Mammary epithelial cell (primary cell): ENCODE measurements at regions not wholly inside any gene's neighbourhood (a gene's known extent, or its start where the extent isn't known, plus 50 kb on each side); places are given as distances from the start of the nearest gene placed in this dataset.
"Not testable (repeated sequence)": the region's sequence is repeated elsewhere in the genome, so short reads cannot be mapped to it uniquely, and the experiment has no call there.

Source experiments
- EZH2 ChIP-seq: IDR thresholded peaks from 2 replicates; pipeline ENCODE4 v1.6.1; 2012; ENCODE audit warnings: low read length, inconsistent platforms, borderline replicate concordance
- TF ChIP-seq, protein P1 (sequence below), 2 donors: IDR thresholded peaks in 1 of 2; conservative IDR thresholded peaks in 1 of 2; 2 replicates each; pipeline ENCODE4 v1.5.1; 2011 to 2012; ENCODE audit warnings: inconsistent platforms in 2 of 2, low read length in 2 of 2, mild to moderate bottlenecking in 2 of 2, control low read depth in 1 of 2, low read depth in 1 of 2; ENCODE audit not compliant: insufficient read depth in 1 of 2; ENCODE audit errors: extremely low read depth in 1 of 2

DNA sequence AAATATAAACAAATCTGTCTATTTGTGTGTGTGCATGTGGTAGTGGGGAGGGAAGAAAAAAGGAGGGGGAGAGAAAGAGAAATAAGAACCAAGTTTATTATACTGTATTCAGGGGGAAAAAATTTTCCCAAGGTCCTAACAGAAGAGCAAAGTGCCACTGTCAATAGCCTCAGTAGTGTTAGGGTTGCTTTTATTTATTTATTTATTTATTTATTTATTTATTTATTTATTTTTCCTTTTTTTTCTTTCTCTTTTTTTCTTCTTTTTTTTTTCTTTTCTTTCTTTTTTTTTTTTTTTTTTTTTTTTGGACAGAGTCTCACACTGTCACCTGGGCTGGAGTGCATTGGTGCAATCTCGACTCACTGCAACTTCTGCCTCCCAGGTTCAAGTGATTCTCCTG, 352.7 kb downstream of the OR4F29 start:
- TF ChIP-seq, protein P1, sequence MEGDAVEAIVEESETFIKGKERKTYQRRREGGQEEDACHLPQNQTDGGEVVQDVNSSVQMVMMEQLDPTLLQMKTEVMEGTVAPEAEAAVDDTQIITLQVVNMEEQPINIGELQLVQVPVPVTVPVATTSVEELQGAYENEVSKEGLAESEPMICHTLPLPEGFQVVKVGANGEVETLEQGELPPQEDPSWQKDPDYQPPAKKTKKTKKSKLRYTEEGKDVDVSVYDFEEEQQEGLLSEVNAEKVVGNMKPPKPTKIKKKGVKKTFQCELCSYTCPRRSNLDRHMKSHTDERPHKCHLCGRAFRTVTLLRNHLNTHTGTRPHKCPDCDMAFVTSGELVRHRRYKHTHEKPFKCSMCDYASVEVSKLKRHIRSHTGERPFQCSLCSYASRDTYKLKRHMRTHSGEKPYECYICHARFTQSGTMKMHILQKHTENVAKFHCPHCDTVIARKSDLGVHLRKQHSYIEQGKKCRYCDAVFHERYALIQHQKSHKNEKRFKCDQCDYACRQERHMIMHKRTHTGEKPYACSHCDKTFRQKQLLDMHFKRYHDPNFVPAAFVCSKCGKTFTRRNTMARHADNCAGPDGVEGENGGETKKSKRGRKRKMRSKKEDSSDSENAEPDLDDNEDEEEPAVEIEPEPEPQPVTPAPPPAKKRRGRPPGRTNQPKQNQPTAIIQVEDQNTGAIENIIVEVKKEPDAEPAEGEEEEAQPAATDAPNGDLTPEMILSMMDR (conservative IDR thresholded peaks at IDR 0.05 in 1 of 2, IDR thresholded peaks at IDR 0.05 in 1 of 2; ENCODE audit: extremely low read depth in 1 of 2, insufficient read depth in 1 of 2, low read depth in 1 of 2, low read length in 2 of 2) = not testable (repeated sequence)
- TF ChIP-seq EZH2 = not testable (repeated sequence)
